T47D (cell line): ENCODE measurements at regions not wholly inside any gene's neighbourhood (a gene's known extent, or its start where the extent isn't known, plus 50 kb on each side); places are given as distances from the start of the nearest gene placed in this dataset.

Experiments
- DNase-seq, 2 experiments: peaks; one replicate each; pipeline versions ENCODE4 v3.0.0 to v3.0.0-alpha.2; 2011 to 2012; ENCODE audit warnings: low read depth in 1 of 2, low spot score in 1 of 2
- JUND ChIP-seq: IDR thresholded peaks from 2 replicates; pipeline ENCODE4 v1.6.1; 2012; ENCODE audit warnings: low read depth
- in situ Hi-C: cut with HindIII; loops from 2 replicates; pipeline ENCODE4 v1.10.0; 2016; ENCODE audit warnings: low sequenced_read_pairs, low pct_unique_long_range_greater_than_20kb

GRCh38 chr10:111348076-111348475, 271.2 kb downstream of the ADRA2A start:
- in situ Hi-C loops = no loop called here
- DNase-seq = no peak
- TF ChIP-seq JUND = no peak

GRCh38 chr10:111354859-111355258, 278.0 kb downstream of the ADRA2A start:
- DNase-seq = no peak
- TF ChIP-seq JUND = no peak
- in situ Hi-C loops = no loop called here

- TF ChIP-seq JUND = no peak
- in situ Hi-C loops = no loop called here
- DNase-seq = no peak
Observed at GRCh38 chr10:111356571-111356970, 279.7 kb downstream of the ADRA2A start.

- TF ChIP-seq JUND = no peak
- in situ Hi-C loops = no loop called here
- no peak for DNase-seq
Observed at GRCh38 chr10:111357859-111358258, 281.0 kb downstream of the ADRA2A start.

GRCh38 chr10:111360260-111360925, 283.6 kb downstream of the ADRA2A start:
- peak in 1 of 2 experiments; percentile 72 for DNase-seq
- in situ Hi-C loops = no loop called here

GRCh38 chr10:111367531-111367930, 290.7 kb downstream of the ADRA2A start:
- in situ Hi-C loops = no loop called here
- DNase-seq = no peak
- TF ChIP-seq JUND = no peak

More at GRCh38 chr10:111360260-111360925, 283.6 kb downstream of the ADRA2A start:
- TF ChIP-seq JUND = no peak

GRCh38 chr10:111370101-111370500, 293.3 kb downstream of the ADRA2A start:
- in situ Hi-C loops = no loop called here
- TF ChIP-seq JUND = no peak
- DNase-seq = no peak

GRCh38 chr10:111373696-111374095, 296.9 kb downstream of the ADRA2A start:
- DNase-seq = no peak
- TF ChIP-seq JUND = no peak
- in situ Hi-C loops = no loop called here

- DNase-seq = peak in 1 of 2 experiments; percentile 9
- in situ Hi-C loops = no loop called here
- no peak for TF ChIP-seq JUND
Observed at GRCh38 chr10:111379534-111380187, 302.8 kb downstream of the ADRA2A start.

- in situ Hi-C loops = no loop called here
- no peak for DNase-seq
- no peak for TF ChIP-seq JUND
Observed at GRCh38 chr10:111384556-111384955, 307.7 kb downstream of the ADRA2A start.

- in situ Hi-C loops = no loop called here
- TF ChIP-seq JUND = no peak
- DNase-seq = no peak
Observed at GRCh38 chr10:111390813-111391563, 314.2 kb downstream of the ADRA2A start.

- in situ Hi-C loops = no loop called here
- DNase-seq = peak in 1 of 2 experiments; percentile 51
- TF ChIP-seq JUND = no peak
Observed at GRCh38 chr10:111392159-111392558, 315.3 kb downstream of the ADRA2A start.

- in situ Hi-C loops = no loop called here
- TF ChIP-seq JUND = no peak
- DNase-seq = no peak
Observed at GRCh38 chr10:111392910-111393309, 316.1 kb downstream of the ADRA2A start.
